ENCODE measurements at regions not wholly inside any gene's neighbourhood (a gene's known extent, or its start where the extent isn't known, plus 50 kb on each side); places are given as distances from the start of the nearest gene placed in this dataset.

GRCh38 chr9:16175461-16175860, 622.6 kb downstream of the CCDC171 start:
- no peaks in the 10 kb centered on the region for H3K36me3 Mint-ChIP-seq
- Histone ChIP-seq H3K27ac (ENCODE audit: low read length) (no peak overlapping the region), H3K4me1 (ENCODE audit: control insufficient read depth, insufficient read depth, low read length) (no peaks in the 10 kb centered on the region), H3K27me3 (ENCODE audit: control insufficient read depth, insufficient read depth, low read length) (no peaks in the 10 kb centered on the region), H3K4me3 (ENCODE audit: low read length) (no peak overlapping the region), H3K9me3 (ENCODE audit: control insufficient read depth, insufficient read depth, low read length) (no peaks in the 10 kb centered on the region), H3K36me3 (ENCODE audit: control insufficient read depth, insufficient read depth, low read length) (no peaks in the 10 kb centered on the region)
- no peak overlapping the region for H3K4me3 Mint-ChIP-seq
- intact Hi-C loops (cut with micrococcal nuclease) = no loop called here
- H3K27me3 Mint-ChIP-seq (ENCODE audit: low read depth in 2 of 2) = peaks cover 9 to 29% of the 10 kb centered on the region in 2 donors
- no peaks in the 10 kb centered on the region for H3K9me3 Mint-ChIP-seq
- DNase-seq (no peak), ATAC-seq (no peak)
- H3K4me1 Mint-ChIP-seq = no peaks in the 10 kb centered on the region
- no peak for TF ChIP-seq CTCF (IDR thresholded peaks at IDR 0.05)
- WGBS (ENCODE audit: insufficient coverage) = 92% methylated on average over 3 of the region's 3 CpGs
- H3K27ac Mint-ChIP-seq = no peak overlapping the region

GRCh38 chr9:16178294-16178693, 625.5 kb downstream of the CCDC171 start:
- DNase-seq = no peak
- no peak overlapping the region for H3K27ac Mint-ChIP-seq
- Histone ChIP-seq H3K27me3 (ENCODE audit: control insufficient read depth, insufficient read depth, low read length) (no peaks in the 10 kb centered on the region), H3K4me3 (ENCODE audit: low read length) (no peak overlapping the region), H3K9me3 (ENCODE audit: control insufficient read depth, insufficient read depth, low read length) (no peaks in the 10 kb centered on the region), H3K4me1 (ENCODE audit: control insufficient read depth, insufficient read depth, low read length) (no peaks in the 10 kb centered on the region), H3K27ac (ENCODE audit: low read length) (no peak overlapping the region), H3K36me3 (ENCODE audit: control insufficient read depth, insufficient read depth, low read length) (no peaks in the 10 kb centered on the region)
- H3K4me1 Mint-ChIP-seq = no peaks in the 10 kb centered on the region
- no peak for ATAC-seq
- H3K36me3 Mint-ChIP-seq = no peaks in the 10 kb centered on the region
- H3K4me3 Mint-ChIP-seq = no peak overlapping the region
- H3K9me3 Mint-ChIP-seq = no peaks in the 10 kb centered on the region
- H3K27me3 Mint-ChIP-seq (ENCODE audit: low read depth in 2 of 2) = peaks cover 9 to 28% of the 10 kb centered on the region in 2 donors
- intact Hi-C loops (cut with micrococcal nuclease) = no loop called here
- no peak for TF ChIP-seq CTCF (IDR thresholded peaks at IDR 0.05)

- H3K36me3 Mint-ChIP-seq = no peaks in the 10 kb centered on the region
- Histone ChIP-seq H3K4me3 (ENCODE audit: low read length) (no peak overlapping the region), H3K36me3 (ENCODE audit: control insufficient read depth, insufficient read depth, low read length) (no peaks in the 10 kb centered on the region), H3K27ac (ENCODE audit: low read length) (no peak overlapping the region), H3K27me3 (ENCODE audit: control insufficient read depth, insufficient read depth, low read length) (no peaks in the 10 kb centered on the region), H3K4me1 (ENCODE audit: control insufficient read depth, insufficient read depth, low read length) (no peaks in the 10 kb centered on the region), H3K9me3 (ENCODE audit: control insufficient read depth, insufficient read depth, low read length) (no peaks in the 10 kb centered on the region)
- no peaks in the 10 kb centered on the region for H3K9me3 Mint-ChIP-seq
- 82% methylated on average over 4 of the region's 5 CpGs for WGBS (ENCODE audit: insufficient coverage)
- H3K27me3 Mint-ChIP-seq (ENCODE audit: low read depth in 2 of 2) = peaks cover 5 to 28% of the 10 kb centered on the region in 2 donors
- ATAC-seq = no peak
- H3K4me1 Mint-ChIP-seq = no peaks in the 10 kb centered on the region
- no peak overlapping the region for H3K4me3 Mint-ChIP-seq
- peak in 1 of 2 donors; percentile 67 for DNase-seq
- intact Hi-C loops (cut with micrococcal nuclease) = no loop called here
- no peak overlapping the region for H3K27ac Mint-ChIP-seq
- TF ChIP-seq CTCF (IDR thresholded peaks at IDR 0.05) = no peak
Observed at GRCh38 chr9:16179566-16179965, 626.7 kb downstream of the CCDC171 start.

GRCh38 chr9:16180091-16180490, 627.2 kb downstream of the CCDC171 start:
- Mint-ChIP-seq H3K27me3 (ENCODE audit: low read depth in 2 of 2) (peaks cover 5 to 28% of the 10 kb centered on the region in 2 donors), H3K27ac (no peak overlapping the region), H3K4me3 (no peak overlapping the region), H3K36me3 (no peaks in the 10 kb centered on the region), H3K4me1 (no peaks in the 10 kb centered on the region), H3K9me3 (no peaks in the 10 kb centered on the region)
- intact Hi-C loops (cut with micrococcal nuclease) = no loop called here
- no CpG with 5 or more reads among the region's 1 CpG for WGBS (ENCODE audit: insufficient coverage)
- no peak for DNase-seq
- H3K27ac ChIP-seq (ENCODE audit: low read length) = no peak overlapping the region
- no peaks in the 10 kb centered on the region for H3K27me3 ChIP-seq (ENCODE audit: control insufficient read depth, insufficient read depth, low read length)
- H3K9me3 ChIP-seq (ENCODE audit: control insufficient read depth, insufficient read depth, low read length) = no peaks in the 10 kb centered on the region
- no peak for TF ChIP-seq CTCF (IDR thresholded peaks at IDR 0.05)
- no peaks in the 10 kb centered on the region for H3K36me3 ChIP-seq (ENCODE audit: control insufficient read depth, insufficient read depth, low read length)
- H3K4me3 ChIP-seq (ENCODE audit: low read length) = no peak overlapping the region
- H3K4me1 ChIP-seq (ENCODE audit: control insufficient read depth, insufficient read depth, low read length) = no peaks in the 10 kb centered on the region
- no peak for ATAC-seq
